H1 (cell line): ENCODE measurements at regions not wholly inside any gene's neighbourhood (a gene's known extent, or its start where the extent isn't known, plus 50 kb on each side); places are given as distances from the start of the nearest gene placed in this dataset.

Source experiments
- CTCF ChIA-PET: fragments of 300-600 bp; sonication (Branson Sonifier 250); formaldehyde crosslinking; loops from one replicate; lab custom pipeline; 2021; ENCODE audit not compliant: partially characterized antibody; lab: Charles Lee
- POLR2A ChIA-PET: fragments of 300-600 bp; sonication (Branson Sonifier 250); formaldehyde crosslinking; loops from one replicate; lab custom pipeline; 2021; ENCODE audit warnings: inconsistent platforms; ENCODE audit not compliant: partially characterized antibody; lab: Charles Lee
- DNase-seq, 2 experiments: peaks; one replicate each; pipeline versions ENCODE4 v3.0.0 to v3.0.0-alpha.2; 2010 to 2022; ENCODE audit warnings: low spot score in 2 of 2, low read depth in 1 of 2, mixed read lengths in 1 of 2
- FAIRE-seq: peaks from 2 replicates; lab custom pipeline; 2011; peaks lifted over from hg19 to GRCh38; lab: Jason Lieb, UNC
- H2AFZ ChIP-seq: 2 replicates; pipeline ENCODE4 v1.8.1; 2012; ENCODE audit warnings: low read length, inconsistent platforms
- H2AK5ac ChIP-seq: 2 replicates; pipeline ENCODE4 v1.6.1; 2013; ENCODE audit warnings: low read depth, low read length
- H2BK120ac ChIP-seq: replicated peaks from 2 replicates; pipeline ENCODE3; 2013; ENCODE audit warnings: low read depth, low read length, inconsistent platforms
- H2BK12ac ChIP-seq: 2 replicates; pipeline ENCODE4 v1.6.1; 2013; ENCODE audit warnings: low read depth, low read length
- H2BK15ac ChIP-seq: 2 replicates; pipeline ENCODE4 v1.6.1; 2013; ENCODE audit warnings: low read length
- H2BK20ac ChIP-seq: 2 replicates; pipeline ENCODE4 v1.6.1; 2013; ENCODE audit warnings: low read length
- H2BK5ac ChIP-seq: 2 replicates; pipeline ENCODE4 v1.6.1; 2013; ENCODE audit warnings: low read depth, low read length
- H3K14ac ChIP-seq: 2 replicates; pipeline ENCODE4 v1.6.1; 2013; ENCODE audit warnings: inconsistent platforms; ENCODE audit not compliant: insufficient read length
- H3K18ac ChIP-seq: 2 replicates; pipeline ENCODE4 v1.6.1; 2013; ENCODE audit warnings: low read length; ENCODE audit errors: extremely low read depth
- H3K23ac ChIP-seq: 2 replicates; pipeline ENCODE4 v1.6.1; 2013; ENCODE audit warnings: inconsistent platforms; ENCODE audit not compliant: insufficient read length
- H3K23me2 ChIP-seq: 2 replicates; pipeline ENCODE4 v1.6.1; 2013; ENCODE audit warnings: low read depth, low read length
- H3K27ac ChIP-seq: 2 replicates; pipeline ENCODE4 v1.6.1; 2011; ENCODE audit warnings: low read depth, low read length, inconsistent platforms
- H3K27me3 ChIP-seq, 4 experiments: replicated peaks in 1 of 4; 1 replicate in 1 of 4; 2 replicates in 3 of 4; pipeline versions ENCODE4 v1.6.1 to v1.8.1; 2011 to 2013; ENCODE audit warnings: low read length in 3 of 4, mild to moderate bottlenecking in 3 of 4, inconsistent platforms in 2 of 4, mixed read lengths in 2 of 4, moderate library complexity in 1 of 4; ENCODE audit not compliant: control insufficient read depth in 3 of 4, insufficient read depth in 3 of 4; ENCODE audit errors: extremely low read depth in 1 of 4
- H3K36me3 ChIP-seq, 4 experiments: 2 replicates each; pipeline versions ENCODE4 v1.6.1 to v1.8.1; 2011 to 2013; ENCODE audit warnings: mild to moderate bottlenecking in 4 of 4, low read length in 3 of 4, moderate library complexity in 2 of 4, control low read depth in 1 of 4, inconsistent platforms in 1 of 4; ENCODE audit not compliant: insufficient read depth in 4 of 4, control insufficient read depth in 2 of 4
- H3K4ac ChIP-seq: replicated peaks from 2 replicates; pipeline ENCODE3; 2013; ENCODE audit warnings: low read length, low read depth, mixed read lengths, inconsistent platforms; ENCODE audit not compliant: insufficient read length
- H3K4me1 ChIP-seq, 4 experiments: replicated peaks in 1 of 4; 1 replicate in 1 of 4; 2 replicates in 3 of 4; pipeline versions ENCODE4 v1.6.1 to v1.8.1; 2011 to 2013; ENCODE audit warnings: low read length in 3 of 4, inconsistent platforms in 2 of 4, mixed read lengths in 1 of 4; ENCODE audit not compliant: insufficient read depth in 4 of 4, control insufficient read depth in 3 of 4
- H3K4me2 ChIP-seq, 2 experiments: 2 replicates each; pipeline versions ENCODE4 v1.6.1 to v1.8.1; 2011 to 2013; ENCODE audit warnings: low read depth in 2 of 2, low read length in 2 of 2, control low read depth in 1 of 2, inconsistent platforms in 1 of 2, mild to moderate bottlenecking in 1 of 2; ENCODE audit not compliant: insufficient read depth in 1 of 2
- H3K4me3 ChIP-seq, 4 experiments: fragments of 200-600, 300-600 bp in 1 of 4; sonication (generic), shearing (Covaris generic), sonication (Bioruptor Twin) in 1 of 4; 2 replicates each; pipeline versions ENCODE4 v1.5.1 to v1.8.1; 2011 to 2016; ENCODE audit warnings: low read length in 4 of 4, low read depth in 3 of 4, control low read depth in 2 of 4, inconsistent platforms in 2 of 4, mild to moderate bottlenecking in 2 of 4, mixed read lengths in 1 of 4, moderate library complexity in 1 of 4; ENCODE audit not compliant: insufficient read depth in 2 of 4; ENCODE audit errors: extremely low read depth in 1 of 4
- H3K56ac ChIP-seq: replicated peaks from 2 replicates; pipeline ENCODE3; 2013; ENCODE audit warnings: low read depth, mild to moderate bottlenecking, mixed read lengths, low read length, inconsistent platforms; ENCODE audit not compliant: insufficient read length
- H3K79me1 ChIP-seq: 2 replicates; pipeline ENCODE4 v1.6.1; 2013; ENCODE audit warnings: low read depth, low read length, control low read depth
- H3K79me2 ChIP-seq, 2 experiments: 2 replicates each; pipeline versions ENCODE4 v1.6.1 to v1.8.1; 2012 to 2013; ENCODE audit warnings: low read length in 2 of 2, mild to moderate bottlenecking in 2 of 2, inconsistent platforms in 1 of 2; ENCODE audit not compliant: insufficient read depth in 2 of 2, control insufficient read depth in 1 of 2
- H3K9ac ChIP-seq, 4 experiments: replicated peaks in 1 of 4; 1 replicate in 1 of 4; 2 replicates in 3 of 4; pipeline versions ENCODE4 v1.6.1 to v1.8.1; 2011 to 2013; ENCODE audit warnings: low read depth in 3 of 4, low read length in 3 of 4, control low read depth in 2 of 4, mild to moderate bottlenecking in 2 of 4, moderate library complexity in 2 of 4, inconsistent platforms in 1 of 4; ENCODE audit errors: extremely low read depth in 1 of 4
- H3K9me3 ChIP-seq, 2 experiments: 2 replicates each; pipeline versions ENCODE4 v1.6.1 to v1.8.1; 2012 to 2013; ENCODE audit warnings: mild to moderate bottlenecking in 2 of 2, moderate library complexity in 2 of 2, control low read depth in 1 of 2, inconsistent platforms in 1 of 2, low read depth in 1 of 2, low read length in 1 of 2, mixed read lengths in 1 of 2; ENCODE audit not compliant: insufficient read depth in 2 of 2
- H4K20me1 ChIP-seq, 2 experiments: replicated peaks in 1 of 2; 2 replicates each; pipeline versions ENCODE3 to v1.8.1; 2011 to 2013; ENCODE audit warnings: inconsistent platforms in 2 of 2, low read length in 2 of 2, mild to moderate bottlenecking in 1 of 2; ENCODE audit not compliant: insufficient read depth in 2 of 2, control insufficient read depth in 1 of 2
- H4K5ac ChIP-seq: 2 replicates; pipeline ENCODE4 v1.6.1; 2013; ENCODE audit warnings: low read length, low read depth, mixed read lengths, inconsistent platforms; ENCODE audit not compliant: insufficient read length
- H4K8ac ChIP-seq: 2 replicates; pipeline ENCODE4 v1.8.0; 2013; ENCODE audit warnings: mild to moderate bottlenecking, moderate library complexity, low read length, inconsistent platforms; ENCODE audit not compliant: insufficient read depth; ENCODE audit errors: extremely low read depth
- H4K91ac ChIP-seq: replicated peaks from 2 replicates; pipeline ENCODE3; 2013; ENCODE audit warnings: low read length, mixed read lengths, inconsistent platforms; ENCODE audit not compliant: insufficient read length
- ATF3 ChIP-seq: IDR thresholded peaks from 2 replicates; pipeline ENCODE4 v1.6.1; 2011; ENCODE audit warnings: low read depth, mild to moderate bottlenecking, low read length; ENCODE audit not compliant: insufficient read depth
- E2F6 ChIP-seq: IDR thresholded peaks from 2 replicates; pipeline ENCODE4 v1.6.1; 2012; ENCODE audit warnings: inconsistent platforms
- GTF2F1 ChIP-seq: IDR thresholded peaks from 2 replicates; pipeline ENCODE4 v1.6.1; 2012; ENCODE audit warnings: low read depth, low read length, improper control_type of control experiment, borderline replicate concordance
- POLR2AphosphoS5 ChIP-seq: IDR thresholded peaks from 2 replicates; pipeline ENCODE4 v1.6.1; 2011; ENCODE audit warnings: low read depth, low read length
- TAF1 ChIP-seq: IDR thresholded peaks from 2 replicates; pipeline ENCODE4 v1.6.1; 2011; ENCODE audit warnings: mild to moderate bottlenecking, low read depth, low read length
- WGBS, 2 experiments: shearing (Covaris generic) in 1 of 2; methylation state at CpG; one replicate each; pipeline versions ENCODE4 v1.1.6 to v1.1.7; 2013 to 2015; ENCODE audit warnings: low lambda C conversion rate in 2 of 2, mixed read lengths in 2 of 2, inconsistent platforms in 1 of 2, low coverage in 1 of 2, missing lambda C conversion rate in 1 of 2; ENCODE audit not compliant: insufficient replicate concordance in 2 of 2, insufficient coverage in 1 of 2, insufficient read length in 1 of 2; ENCODE audit errors: extremely low coverage in 1 of 2, missing lambda C conversion rate in 1 of 2; 5-methylcytosine and 5-hydroxymethylcytosine counted together

GRCh38 chr2:53561155-53561554, 206.4 kb upstream of the CHAC2 start:
- Histone ChIP-seq H2BK15ac (no peak overlapping the region), H3K4me3 (no peak overlapping the region), H3K18ac (no peak overlapping the region), H4K5ac (no peak overlapping the region), H3K79me1 (no peaks in the 10 kb centered on the region), H3K23ac (no peak overlapping the region), H4K8ac (no peak overlapping the region), H3K14ac (no peak overlapping the region), H3K9ac (no peak overlapping the region), H3K79me2 (no peaks in the 10 kb centered on the region), H3K27me3 (no peaks in the 10 kb centered on the region), H2BK120ac (no peak overlapping the region), H2AK5ac (no peak overlapping the region), H3K4ac (no peak overlapping the region), H2BK20ac (no peak overlapping the region), H4K91ac (no peak overlapping the region), H3K36me3 (no peaks in the 10 kb centered on the region), H3K23me2 (no peaks in the 10 kb centered on the region), H2AFZ (no peak overlapping the region), H3K56ac (no peak overlapping the region), H2BK5ac (no peak overlapping the region), H2BK12ac (no peak overlapping the region), H3K27ac (no peak overlapping the region), H4K20me1 (no peaks in the 10 kb centered on the region), H3K4me1 (no peaks in the 10 kb centered on the region), H3K9me3 (no peaks in the 10 kb centered on the region), H3K4me2 (no peak overlapping the region)
- 90% methylated on average over 4 of the region's 4 CpGs; no CpG with 5 or more reads in 1 of the 2 experiments for WGBS, 2 experiments
- ChIA-PET POLR2A (interaction anchor here (0.6 kb wide), 1 partner anchor 414 kb away, joined by 4 read pairs; no protein-coding TSS in a partner anchor), CTCF (no interaction called here)
- DNase-seq (no peak), FAIRE-seq (no peak)
- TF ChIP-seq TAF1: no peak
- no peak for TF ChIP-seq ATF3
- no peak for TF ChIP-seq POLR2AphosphoS5
- TF ChIP-seq E2F6: no peak
- no peak for TF ChIP-seq GTF2F1
